Spleen (tissue), 7 donors: ENCODE measurements at regions not wholly inside any gene's neighbourhood (a gene's known extent, or its start where the extent isn't known, plus 50 kb on each side); places are given as distances from the start of the nearest gene placed in this dataset.

Experiments
- POLR2AphosphoS5 ChIP-seq, 3 donors: sonication (generic); formaldehyde crosslinking; IDR thresholded peaks; one replicate each; pipeline ENCODE4 v1.5.1; 2017; ENCODE audit warnings: antibody characterized with exemption in 3 of 3
- TF ChIP-seq, protein P1 (sequence below), 11 experiments: fragments of 200-600 bp in 7 of 11; fragments of 450-650 bp in 4 of 11; sonication (generic) in 4 of 11; IDR thresholded peaks in 8 of 11; conservative IDR thresholded peaks in 3 of 11; 1 replicate in 7 of 11; 2 replicates in 4 of 11; pipeline versions ENCODE4 v1.4.0 to v1.8.0; 2016 to 2021; ENCODE audit warnings: antibody characterized with exemption in 11 of 11, inconsistent platforms in 4 of 11, mild to moderate bottlenecking in 1 of 11
- donor health status: DM: no; HTN: no; CAD: no; lungs with moderate emphysema.
- donor health status: DM: no; HTN: no; CAD: no.
- donor health status: DM: no; HTN: no; CAD: no.

- TF ChIP-seq, protein P1, sequence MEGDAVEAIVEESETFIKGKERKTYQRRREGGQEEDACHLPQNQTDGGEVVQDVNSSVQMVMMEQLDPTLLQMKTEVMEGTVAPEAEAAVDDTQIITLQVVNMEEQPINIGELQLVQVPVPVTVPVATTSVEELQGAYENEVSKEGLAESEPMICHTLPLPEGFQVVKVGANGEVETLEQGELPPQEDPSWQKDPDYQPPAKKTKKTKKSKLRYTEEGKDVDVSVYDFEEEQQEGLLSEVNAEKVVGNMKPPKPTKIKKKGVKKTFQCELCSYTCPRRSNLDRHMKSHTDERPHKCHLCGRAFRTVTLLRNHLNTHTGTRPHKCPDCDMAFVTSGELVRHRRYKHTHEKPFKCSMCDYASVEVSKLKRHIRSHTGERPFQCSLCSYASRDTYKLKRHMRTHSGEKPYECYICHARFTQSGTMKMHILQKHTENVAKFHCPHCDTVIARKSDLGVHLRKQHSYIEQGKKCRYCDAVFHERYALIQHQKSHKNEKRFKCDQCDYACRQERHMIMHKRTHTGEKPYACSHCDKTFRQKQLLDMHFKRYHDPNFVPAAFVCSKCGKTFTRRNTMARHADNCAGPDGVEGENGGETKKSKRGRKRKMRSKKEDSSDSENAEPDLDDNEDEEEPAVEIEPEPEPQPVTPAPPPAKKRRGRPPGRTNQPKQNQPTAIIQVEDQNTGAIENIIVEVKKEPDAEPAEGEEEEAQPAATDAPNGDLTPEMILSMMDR (IDR thresholded peaks at IDR 0.05 in 8 of 11, conservative IDR thresholded peaks at IDR 0.05 in 3 of 11): no peak
- TF ChIP-seq POLR2AphosphoS5 (IDR thresholded peaks at IDR 0.05): no peak
Measured at GRCh38 chr7:35424440-35424839, 170.5 kb upstream of the TBX20 start.
